Neural progenitor cell (in vitro differentiated cells): ENCODE measurements at regions not wholly inside any gene's neighbourhood (a gene's known extent, or its start where the extent isn't known, plus 50 kb on each side); places are given as distances from the start of the nearest gene placed in this dataset.

Experiments
- DNase-seq: peaks from one replicate; pipeline ENCODE4 v3.0.0-alpha.2; 2016; ENCODE audit warnings: low spot score
- H2AFZ ChIP-seq: fragments of 200-600 bp; sonication (generic); replicated peaks from 2 replicates; pipeline ENCODE4 v1.6.1; 2016; ENCODE audit warnings: antibody characterized with exemption
- H3F3A ChIP-seq: fragments of 200-600 bp; sonication (generic); 2 replicates; pipeline ENCODE4 v1.6.1; 2016; ENCODE audit warnings: antibody characterized with exemption, low read depth
- H3K27ac ChIP-seq: fragments of 200-600 bp; sonication (generic); 2 replicates; pipeline ENCODE4 v1.5.1; 2016; ENCODE audit warnings: mild to moderate bottlenecking
- H3K27me3 ChIP-seq: fragments of 200-600 bp; sonication (generic); 2 replicates; pipeline ENCODE4 v1.6.1; 2016; ENCODE audit warnings: mild to moderate bottlenecking, moderate library complexity
- H3K36me3 ChIP-seq: fragments of 200-600 bp; sonication (generic); 2 replicates; pipeline ENCODE4 v1.5.1; 2016
- H3K4me1 ChIP-seq: fragments of 200-600 bp; sonication (generic); 2 replicates; pipeline ENCODE4 v1.6.1; 2016; ENCODE audit warnings: mixed run types
- H3K4me2 ChIP-seq: fragments of 200-600 bp; sonication (generic); 2 replicates; pipeline ENCODE4 v1.6.1; 2016
- H3K4me3 ChIP-seq: fragments of 200-600 bp; sonication (generic); 2 replicates; pipeline ENCODE4 v1.5.1; 2016
- H3K79me2 ChIP-seq: fragments of 200-600 bp; sonication (generic); 2 replicates; pipeline ENCODE4 v1.6.1; 2016; ENCODE audit warnings: low read depth
- H3K9ac ChIP-seq: fragments of 200-600 bp; sonication (generic); 2 replicates; pipeline ENCODE4 v1.6.1; 2016
- H3K9me3 ChIP-seq: fragments of 200-600 bp; sonication (generic); 2 replicates; pipeline ENCODE4 v1.5.1; 2016; ENCODE audit warnings: low read depth
- H4K20me1 ChIP-seq: fragments of 200-600 bp; sonication (generic); 2 replicates; pipeline ENCODE4 v1.6.1; 2016; ENCODE audit warnings: low read depth
- H3K27ac Mint-ChIP-seq: 3 replicates; pipeline ENCODE4 v1.8.0; 2021; ENCODE audit warnings: mixed read lengths
- H3K27me3 Mint-ChIP-seq: 2 replicates; pipeline ENCODE4 v1.8.0; 2022; ENCODE audit warnings: low read depth, mild to moderate bottlenecking, inconsistent platforms, moderate library complexity, mixed read lengths; ENCODE audit not compliant: insufficient read depth
- H3K36me3 Mint-ChIP-seq: 3 replicates; pipeline ENCODE4 v1.8.0; 2021; ENCODE audit warnings: mixed read lengths
- H3K4me1 Mint-ChIP-seq: 3 replicates; pipeline ENCODE4 v1.8.0; 2021; ENCODE audit warnings: mixed read lengths
- H3K4me3 Mint-ChIP-seq: 3 replicates; pipeline ENCODE4 v1.8.0; 2021; ENCODE audit warnings: mild to moderate bottlenecking, moderate library complexity, mixed read lengths
- H3K9me3 Mint-ChIP-seq: 3 replicates; pipeline ENCODE4 v1.8.0; 2020; ENCODE audit warnings: mixed read lengths
- EZH2 ChIP-seq: fragments of 200-600 bp; sonication (generic); IDR thresholded peaks from 2 replicates; pipeline ENCODE4 v1.6.1; 2017; ENCODE audit warnings: antibody characterized with exemption, mild to moderate bottlenecking, moderate library complexity
- EZH2phosphoT487 ChIP-seq: fragments of 200-600 bp; sonication (generic); IDR thresholded peaks from 2 replicates; pipeline ENCODE4 v1.6.1; 2017; ENCODE audit warnings: antibody characterized with exemption
- TF ChIP-seq, protein P1 (sequence below): fragments of 200-600 bp; sonication (generic); IDR thresholded peaks from 2 replicates; pipeline ENCODE4 v1.5.1; 2017; ENCODE audit warnings: antibody characterized with exemption, mild to moderate bottlenecking

- no peak overlapping the region for H3K27ac ChIP-seq
- H4K20me1 ChIP-seq = no peaks in the 10 kb centered on the region
- H3K4me3 Mint-ChIP-seq = no peak overlapping the region
- H3K4me2 ChIP-seq = no peak overlapping the region
- no peaks in the 10 kb centered on the region for H3K79me2 ChIP-seq
- peaks cover 2% of the 10 kb centered on the region for H3K27me3 Mint-ChIP-seq
- no peak for DNase-seq
- no peaks in the 10 kb centered on the region for H3K4me1 ChIP-seq
- H3K36me3 ChIP-seq = no peaks in the 10 kb centered on the region
- H2AFZ ChIP-seq = no peak overlapping the region
- H3K9ac ChIP-seq = no peak overlapping the region
- peaks cover 2% of the 10 kb centered on the region for H3K4me1 Mint-ChIP-seq
- no peaks in the 10 kb centered on the region for H3K36me3 Mint-ChIP-seq
- H3F3A ChIP-seq = no peaks in the 10 kb centered on the region
- H3K27me3 ChIP-seq = no peaks in the 10 kb centered on the region
- no peaks in the 10 kb centered on the region for H3K9me3 ChIP-seq
- H3K9me3 Mint-ChIP-seq = no peaks in the 10 kb centered on the region
- no peak overlapping the region for H3K27ac Mint-ChIP-seq
- no peak overlapping the region for H3K4me3 ChIP-seq
- TF ChIP-seq, protein P1, sequence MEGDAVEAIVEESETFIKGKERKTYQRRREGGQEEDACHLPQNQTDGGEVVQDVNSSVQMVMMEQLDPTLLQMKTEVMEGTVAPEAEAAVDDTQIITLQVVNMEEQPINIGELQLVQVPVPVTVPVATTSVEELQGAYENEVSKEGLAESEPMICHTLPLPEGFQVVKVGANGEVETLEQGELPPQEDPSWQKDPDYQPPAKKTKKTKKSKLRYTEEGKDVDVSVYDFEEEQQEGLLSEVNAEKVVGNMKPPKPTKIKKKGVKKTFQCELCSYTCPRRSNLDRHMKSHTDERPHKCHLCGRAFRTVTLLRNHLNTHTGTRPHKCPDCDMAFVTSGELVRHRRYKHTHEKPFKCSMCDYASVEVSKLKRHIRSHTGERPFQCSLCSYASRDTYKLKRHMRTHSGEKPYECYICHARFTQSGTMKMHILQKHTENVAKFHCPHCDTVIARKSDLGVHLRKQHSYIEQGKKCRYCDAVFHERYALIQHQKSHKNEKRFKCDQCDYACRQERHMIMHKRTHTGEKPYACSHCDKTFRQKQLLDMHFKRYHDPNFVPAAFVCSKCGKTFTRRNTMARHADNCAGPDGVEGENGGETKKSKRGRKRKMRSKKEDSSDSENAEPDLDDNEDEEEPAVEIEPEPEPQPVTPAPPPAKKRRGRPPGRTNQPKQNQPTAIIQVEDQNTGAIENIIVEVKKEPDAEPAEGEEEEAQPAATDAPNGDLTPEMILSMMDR = no peak
- TF ChIP-seq EZH2phosphoT487 (no peak), EZH2 (no peak)
Measured at GRCh38 chr2:82476094-82476493, 1983.0 kb downstream of the SUCLG1 start.

DNA sequence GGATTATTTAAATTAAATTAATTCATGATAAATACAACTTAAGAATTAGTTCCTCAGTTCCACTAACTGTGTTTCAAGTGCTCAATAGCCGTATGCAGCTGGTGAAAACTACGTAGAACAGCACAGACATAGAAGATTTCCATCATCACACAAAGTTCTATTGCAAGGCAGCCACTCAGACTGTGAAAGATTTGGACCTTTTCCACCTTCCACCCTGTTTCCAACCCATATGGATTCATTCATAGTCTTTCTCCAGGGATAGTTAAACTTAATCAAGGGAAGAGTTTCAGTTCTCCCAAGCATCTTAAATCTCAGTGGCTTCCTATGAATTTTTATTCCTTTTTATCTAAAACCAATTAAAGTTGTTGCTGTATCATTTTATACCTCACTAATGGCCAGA lies 2030.8 kb downstream of the SUCLG1 start:
- no peak for DNase-seq
- no peaks in the 10 kb centered on the region for H4K20me1 ChIP-seq
- no peaks in the 10 kb centered on the region for H3K79me2 ChIP-seq
- Mint-ChIP-seq H3K27me3 (no peaks in the 10 kb centered on the region), H3K27ac (no peak overlapping the region), H3K36me3 (no peaks in the 10 kb centered on the region), H3K4me3 (no peak overlapping the region), H3K9me3 (no peaks in the 10 kb centered on the region), H3K4me1 (no peaks in the 10 kb centered on the region)
- no peak overlapping the region for H2AFZ ChIP-seq
- no peak overlapping the region for H3K4me3 ChIP-seq
- no peaks in the 10 kb centered on the region for H3K27me3 ChIP-seq
- H3K4me2 ChIP-seq = no peak overlapping the region
- no peaks in the 10 kb centered on the region for H3K4me1 ChIP-seq
- no peaks in the 10 kb centered on the region for H3F3A ChIP-seq
- no peaks in the 10 kb centered on the region for H3K9me3 ChIP-seq
- no peak overlapping the region for H3K9ac ChIP-seq
- H3K27ac ChIP-seq = no peak overlapping the region
- TF ChIP-seq EZH2phosphoT487 = no peak
- TF ChIP-seq, protein P1 = no peak
- no peak for TF ChIP-seq EZH2
- H3K36me3 ChIP-seq = no peaks in the 10 kb centered on the region

DNA sequence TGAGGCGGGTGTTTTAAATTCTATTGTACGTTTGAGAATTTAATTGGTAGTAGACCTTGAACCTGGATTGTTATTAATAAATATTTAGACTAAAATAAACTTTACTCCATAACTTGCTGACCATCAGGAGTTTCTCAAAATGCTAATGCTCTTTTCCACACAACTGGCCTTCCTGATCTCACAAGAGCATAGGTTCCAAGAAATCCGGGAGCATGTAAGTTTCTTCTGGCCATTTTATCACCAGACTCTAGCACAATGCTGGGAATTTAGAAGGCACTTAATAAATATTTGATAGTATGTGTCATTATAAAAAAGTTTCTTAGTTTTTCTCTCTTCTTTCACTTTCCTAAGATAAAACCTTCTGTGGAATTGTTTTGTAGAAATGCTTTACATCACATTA lies 2047.1 kb downstream of the SUCLG1 start:
- no peak for DNase-seq
- no peaks in the 10 kb centered on the region for H4K20me1 ChIP-seq
- no peak overlapping the region for H3K27ac ChIP-seq
- H3K4me3 ChIP-seq = no peak overlapping the region
- TF ChIP-seq EZH2 (no peak), EZH2phosphoT487 (no peak)
- TF ChIP-seq, protein P1 = no peak
- no peaks in the 10 kb centered on the region for H3F3A ChIP-seq
- Mint-ChIP-seq H3K4me3 (no peak overlapping the region), H3K27ac (no peak overlapping the region), H3K9me3 (peaks cover 2% of the 10 kb centered on the region), H3K4me1 (no peaks in the 10 kb centered on the region), H3K27me3 (no peaks in the 10 kb centered on the region), H3K36me3 (no peaks in the 10 kb centered on the region)
- no peak overlapping the region for H3K4me2 ChIP-seq
- no peaks in the 10 kb centered on the region for H3K27me3 ChIP-seq
- no peaks in the 10 kb centered on the region for H3K36me3 ChIP-seq
- H3K9me3 ChIP-seq = no peaks in the 10 kb centered on the region
- H3K9ac ChIP-seq = no peak overlapping the region
- H3K4me1 ChIP-seq = no peaks in the 10 kb centered on the region
- no peak overlapping the region for H2AFZ ChIP-seq
- no peaks in the 10 kb centered on the region for H3K79me2 ChIP-seq

DNA sequence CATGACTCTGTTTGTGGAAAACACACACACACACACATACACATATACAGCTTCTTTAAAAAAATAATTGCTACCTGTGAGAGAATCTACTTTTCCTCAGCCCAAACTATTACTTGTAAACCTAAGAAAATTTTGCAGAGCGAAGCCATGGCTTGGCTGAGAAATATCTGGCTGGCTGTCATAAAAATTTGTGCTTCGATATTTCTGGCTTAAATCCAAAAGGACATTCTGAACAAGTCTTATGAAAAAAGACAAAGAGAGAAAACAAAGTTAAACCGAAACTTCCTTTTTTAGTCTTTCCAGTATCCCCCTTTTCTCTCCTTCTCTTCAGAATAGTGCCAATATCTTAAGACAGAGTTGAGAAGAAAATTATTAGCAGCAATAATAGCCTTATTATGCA lies 2048.0 kb downstream of the SUCLG1 start:
- Histone ChIP-seq H4K20me1 (no peaks in the 10 kb centered on the region), H3K9me3 (no peaks in the 10 kb centered on the region), H3K4me3 (no peak overlapping the region), H2AFZ (no peak overlapping the region), H3K4me1 (no peaks in the 10 kb centered on the region), H3F3A (no peaks in the 10 kb centered on the region), H3K4me2 (no peak overlapping the region), H3K27ac (no peak overlapping the region), H3K27me3 (no peaks in the 10 kb centered on the region), H3K36me3 (no peaks in the 10 kb centered on the region), H3K79me2 (no peaks in the 10 kb centered on the region), H3K9ac (no peak overlapping the region)
- Mint-ChIP-seq H3K9me3 (peaks cover 2% of the 10 kb centered on the region), H3K4me1 (no peaks in the 10 kb centered on the region), H3K36me3 (no peaks in the 10 kb centered on the region), H3K27ac (no peak overlapping the region), H3K27me3 (no peaks in the 10 kb centered on the region), H3K4me3 (no peak overlapping the region)
- DNase-seq = no peak
- TF ChIP-seq EZH2phosphoT487 (no peak), EZH2 (no peak)
- TF ChIP-seq, protein P1 = no peak
